ENCODE measurements at regions not wholly inside any gene's neighbourhood (a gene's known extent, or its start where the extent isn't known, plus 50 kb on each side); places are given as distances from the start of the nearest gene placed in this dataset.

GRCh38 chr12:27875677-27876076 lies 95.6 kb upstream of the MANSC4 start (continued):
- TF ChIP-seq REST (IDR thresholded peaks at IDR 0.05; ENCODE audit: low read depth, low read length) (no peak), CREM (IDR thresholded peaks at IDR 0.05; ENCODE audit: low read depth) (no peak), HSF1 (IDR thresholded peaks at IDR 0.05; ENCODE audit: low read depth, low read length) (no peak), ZBTB33 (IDR thresholded peaks at IDR 0.05) (no peak), TCF3 (IDR thresholded peaks at IDR 0.05; ENCODE audit: borderline replicate concordance, insufficient read depth, low read depth, low read length) (no peak), FOXK2 (IDR thresholded peaks at IDR 0.05) (no peak), IKZF1 (conservative IDR thresholded peaks at IDR 0.05) (no peak), ZNF24 (IDR thresholded peaks at IDR 0.05) (no peak), SIX5 (IDR thresholded peaks at IDR 0.05; ENCODE audit: low read depth, low read length, severe bottlenecking) (no peak), ZSCAN29 (IDR thresholded peaks at IDR 0.05) (no peak), RAD51 (IDR thresholded peaks at IDR 0.05) (no peak)

Measured in GM12878 (cell line).